Right lobe of liver (tissue), 6 donors: ENCODE measurements at regions not wholly inside any gene's neighbourhood (a gene's known extent, or its start where the extent isn't known, plus 50 kb on each side); places are given as distances from the start of the nearest gene placed in this dataset.

ENCODE experiments used
- ATAC-seq, 4 donors: fragments of 200-7000 bp; cut with Tn5 transposase; one replicate each; pipeline ENCODE4 v1.9.1; 2020; ENCODE audit warnings: mild to moderate bottlenecking in 4 of 4, moderate library complexity in 4 of 4
- DNase-seq, 3 donors: peaks; one replicate each; pipeline ENCODE4 v3.0.0-alpha.2; 2020
- H3K27ac ChIP-seq, 3 donors: fragments of 200-600 bp; one replicate each; pipeline ENCODE4 v1.8.0; 2022
- H3K27me3 ChIP-seq, 2 donors: fragments of 200-600 bp; one replicate each; pipeline ENCODE4 v1.8.0; 2022
- H3K36me3 ChIP-seq, 4 donors: fragments of 200-600 bp; sonication (generic) in 1 of 4; one replicate each; pipeline versions ENCODE4 v1.5.1 to v1.8.0; 2017 to 2022; ENCODE audit warnings: control low read depth in 1 of 4
- H3K4me1 ChIP-seq, 4 donors: fragments of 200-600 bp; sonication (generic) in 1 of 4; one replicate each; pipeline versions ENCODE4 v1.5.1 to v1.8.0; 2017 to 2022; ENCODE audit warnings: control low read depth in 1 of 4
- H3K4me3 ChIP-seq, 3 donors: fragments of 200-600 bp; one replicate each; pipeline ENCODE4 v1.8.0; 2022
- H3K9me3 ChIP-seq, 4 donors: fragments of 200-600 bp; sonication (generic) in 1 of 4; one replicate each; pipeline versions ENCODE4 v1.5.1 to v1.8.0; 2017 to 2022; ENCODE audit warnings: control low read depth in 1 of 4
- POLR2A ChIP-seq: fragments of 450-650 bp; IDR thresholded peaks from one replicate; pipeline ENCODE4 v1.6.1; 2017; ENCODE audit warnings: antibody characterized with exemption, mild to moderate bottlenecking
- WGBS: methylation state at CpG from one replicate; pipeline ENCODE4 v1.1.6; 2018; ENCODE audit warnings: low coverage, low lambda C conversion rate; ENCODE audit not compliant: insufficient coverage; ENCODE audit errors: missing lambda C conversion rate; 5-methylcytosine and 5-hydroxymethylcytosine counted together
- intact Hi-C, 2 donors: fragments of 100-400 bp; cut with DNase I; formaldehyde crosslinking; loops; one replicate each; pipeline versions ENCODE4 v1.11.2 to v1.14.1; 2022
- TF ChIP-seq, protein P1 (sequence below), 4 donors: fragments of 200-600 bp in 3 of 4; fragments of 450-650 bp in 1 of 4; IDR thresholded peaks; one replicate each; pipeline versions ENCODE4 v1.5.1 to v1.8.0; 2016 to 2022; ENCODE audit warnings: antibody characterized with exemption in 4 of 4, mild to moderate bottlenecking in 2 of 4
- donor health status: DM: no; HTN: yes; CAD: no.
- donor health status: DM: no; HTN: no; CAD: no.
- donor health status: DM: no; HTN: no; CAD: no.
- donor health status: DM: no; HTN: yes; CAD: no.
- donor health status: DM: no; HTN: yes; CAD: no.

DNA sequence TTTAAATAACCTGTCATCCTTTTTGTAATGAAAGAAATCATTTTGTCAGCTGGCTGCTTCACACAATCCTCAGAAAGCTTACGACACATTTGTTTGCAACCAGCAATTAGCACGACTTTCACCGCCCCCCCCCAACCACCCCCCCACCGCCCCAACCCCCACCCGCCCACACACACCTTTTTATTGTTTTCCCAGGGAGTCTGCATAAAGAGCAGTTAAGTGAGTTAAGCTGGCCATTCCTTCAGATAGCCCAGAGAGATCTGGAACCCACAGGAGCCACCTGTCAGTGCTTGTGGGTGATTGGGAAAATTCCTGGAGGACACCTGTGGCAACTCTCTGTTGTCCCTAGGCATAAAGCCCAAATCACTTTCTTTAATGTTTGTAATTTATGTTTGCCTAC, 175.7 kb upstream of the FMR1 start:
- no peaks in the 10 kb centered on the region for H3K36me3 ChIP-seq
- H3K27ac ChIP-seq, result no peak overlapping the region
- H3K4me1 ChIP-seq, result no peaks in the 10 kb centered on the region
- TF ChIP-seq, protein P1, sequence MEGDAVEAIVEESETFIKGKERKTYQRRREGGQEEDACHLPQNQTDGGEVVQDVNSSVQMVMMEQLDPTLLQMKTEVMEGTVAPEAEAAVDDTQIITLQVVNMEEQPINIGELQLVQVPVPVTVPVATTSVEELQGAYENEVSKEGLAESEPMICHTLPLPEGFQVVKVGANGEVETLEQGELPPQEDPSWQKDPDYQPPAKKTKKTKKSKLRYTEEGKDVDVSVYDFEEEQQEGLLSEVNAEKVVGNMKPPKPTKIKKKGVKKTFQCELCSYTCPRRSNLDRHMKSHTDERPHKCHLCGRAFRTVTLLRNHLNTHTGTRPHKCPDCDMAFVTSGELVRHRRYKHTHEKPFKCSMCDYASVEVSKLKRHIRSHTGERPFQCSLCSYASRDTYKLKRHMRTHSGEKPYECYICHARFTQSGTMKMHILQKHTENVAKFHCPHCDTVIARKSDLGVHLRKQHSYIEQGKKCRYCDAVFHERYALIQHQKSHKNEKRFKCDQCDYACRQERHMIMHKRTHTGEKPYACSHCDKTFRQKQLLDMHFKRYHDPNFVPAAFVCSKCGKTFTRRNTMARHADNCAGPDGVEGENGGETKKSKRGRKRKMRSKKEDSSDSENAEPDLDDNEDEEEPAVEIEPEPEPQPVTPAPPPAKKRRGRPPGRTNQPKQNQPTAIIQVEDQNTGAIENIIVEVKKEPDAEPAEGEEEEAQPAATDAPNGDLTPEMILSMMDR (IDR thresholded peaks at IDR 0.05), result no peak
- TF ChIP-seq POLR2A, result no peak
- intact Hi-C loops, result no loop called here
- no peak overlapping the region for H3K4me3 ChIP-seq
- no peaks in the 10 kb centered on the region for H3K9me3 ChIP-seq
- no peaks in the 10 kb centered on the region for H3K27me3 ChIP-seq
- no peak for ATAC-seq
- WGBS, result 24% methylated on average over 5 of the region's 5 CpGs
- no peak for DNase-seq

- WGBS, result 69% methylated on average over 3 of the region's 3 CpGs
- H3K27ac ChIP-seq, result no peak overlapping the region
- TF ChIP-seq, protein P1 (IDR thresholded peaks at IDR 0.05), result no peak
- no peak for TF ChIP-seq POLR2A
- no peaks in the 10 kb centered on the region for H3K36me3 ChIP-seq
- no peak for DNase-seq
- H3K4me1 ChIP-seq, result no peaks in the 10 kb centered on the region
- H3K27me3 ChIP-seq, result no peaks in the 10 kb centered on the region
- intact Hi-C loops, result no loop called here
- H3K4me3 ChIP-seq, result no peak overlapping the region
- no peak for ATAC-seq
- no peaks in the 10 kb centered on the region for H3K9me3 ChIP-seq
Measured at GRCh38 chrX:147737690-147738089, 174.0 kb upstream of the FMR1 start.

DNA sequence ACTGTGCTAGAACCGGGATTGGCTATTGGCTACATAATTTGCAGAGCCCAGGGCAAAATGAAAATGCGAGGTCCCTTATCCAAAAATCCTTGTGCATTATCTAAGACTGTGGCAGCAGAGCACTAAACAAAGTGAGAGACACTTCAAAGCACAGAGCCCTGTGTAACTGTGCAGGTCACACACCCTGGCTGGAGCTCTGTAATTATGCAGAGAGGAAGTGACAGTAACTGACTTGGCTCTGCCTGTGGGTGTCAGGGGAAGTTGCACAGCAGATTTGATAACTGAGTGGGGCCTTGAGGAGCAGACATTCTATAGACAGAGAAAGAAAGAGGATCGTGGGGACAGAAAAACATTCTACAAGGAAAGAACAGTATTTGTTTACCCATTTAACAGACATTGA, 173.5 kb upstream of the FMR1 start:
- Histone ChIP-seq H3K36me3 (no peaks in the 10 kb centered on the region), H3K9me3 (no peaks in the 10 kb centered on the region), H3K4me3 (no peak overlapping the region), H3K27me3 (no peaks in the 10 kb centered on the region), H3K27ac (no peak overlapping the region), H3K4me1 (no peaks in the 10 kb centered on the region)
- no peak for TF ChIP-seq POLR2A
- TF ChIP-seq, protein P1 (IDR thresholded peaks at IDR 0.05), result no peak
- no peak for DNase-seq
- WGBS, result 31% methylated on average over 3 of the region's 3 CpGs
- ATAC-seq, result no peak
- intact Hi-C loops, result no loop called here

- DNase-seq (no peak), ATAC-seq (no peak)
- H3K36me3 ChIP-seq, result no peaks in the 10 kb centered on the region
- intact Hi-C loops, result no loop called here
- 36% methylated on average over 1 of the region's 1 CpG for WGBS
- no peak overlapping the region for H3K27ac ChIP-seq
- no peaks in the 10 kb centered on the region for H3K9me3 ChIP-seq
- no peaks in the 10 kb centered on the region for H3K4me1 ChIP-seq
- H3K27me3 ChIP-seq, result no peaks in the 10 kb centered on the region
- H3K4me3 ChIP-seq, result no peak overlapping the region
- no peak for TF ChIP-seq POLR2A
- TF ChIP-seq, protein P1 (IDR thresholded peaks at IDR 0.05), result no peak
Measured at GRCh38 chrX:147739196-147739595, 172.5 kb upstream of the FMR1 start.

DNA sequence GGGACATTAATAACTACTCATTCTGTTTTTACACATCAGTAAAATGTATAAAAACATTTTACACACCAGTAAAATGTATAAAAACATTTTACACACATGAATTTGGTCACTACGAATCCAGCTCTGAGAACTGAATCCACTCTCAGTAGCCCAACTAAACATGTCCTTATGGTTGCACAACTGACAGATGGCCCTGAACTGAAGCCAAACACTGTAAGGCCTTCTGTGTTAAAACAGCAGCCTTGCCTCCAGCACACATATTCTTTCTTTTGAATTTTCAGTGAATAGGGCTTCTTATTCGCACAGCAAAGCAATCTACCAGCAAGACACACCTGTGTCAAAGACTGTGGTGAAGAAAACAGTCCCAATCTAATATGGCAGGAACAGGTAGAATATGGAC, 169.9 kb upstream of the FMR1 start:
- Histone ChIP-seq H3K27ac (no peak overlapping the region), H3K9me3 (no peaks in the 10 kb centered on the region), H3K4me1 (no peaks in the 10 kb centered on the region), H3K4me3 (no peak overlapping the region), H3K36me3 (no peaks in the 10 kb centered on the region), H3K27me3 (no peaks in the 10 kb centered on the region)
- ATAC-seq (no peak), DNase-seq (no peak)
- TF ChIP-seq, protein P1 (IDR thresholded peaks at IDR 0.05), result no peak
- TF ChIP-seq POLR2A, result no peak
- intact Hi-C loops, result no loop called here
- WGBS, result 53% methylated on average over 2 of the region's 2 CpGs
